ENCODE measurements at regions not wholly inside any gene's neighbourhood (a gene's known extent, or its start where the extent isn't known, plus 50 kb on each side); places are given as distances from the start of the nearest gene placed in this dataset.

GRCh38 chr22:27329131-27329850 lies 472.3 kb downstream of the MN1 start:
- TF ChIP-seq POLR2A (IDR thresholded peaks at IDR 0.05), result no peak
- TF ChIP-seq CTCF (IDR thresholded peaks at IDR 0.05), result no peak
- TF ChIP-seq POLR2AphosphoS5 (IDR thresholded peaks at IDR 0.05), result no peak

All from prostate gland (tissue), 2 donors.